GM12865 (cell line): ENCODE measurements at regions not wholly inside any gene's neighbourhood (a gene's known extent, or its start where the extent isn't known, plus 50 kb on each side); places are given as distances from the start of the nearest gene placed in this dataset.
"Not testable (repeated sequence)": the region's sequence is repeated elsewhere in the genome, so short reads cannot be mapped to it uniquely, and the experiment has no call there.

Experiments used
- DNase-seq: peaks from one replicate; pipeline ENCODE4 v3.0.0; 2010; ENCODE audit warnings: low read depth
- H3K4me3 ChIP-seq: 2 replicates; pipeline ENCODE4 v1.5.1; 2011; ENCODE audit warnings: mild to moderate bottlenecking, low read depth, low read length, control low read depth

DNA sequence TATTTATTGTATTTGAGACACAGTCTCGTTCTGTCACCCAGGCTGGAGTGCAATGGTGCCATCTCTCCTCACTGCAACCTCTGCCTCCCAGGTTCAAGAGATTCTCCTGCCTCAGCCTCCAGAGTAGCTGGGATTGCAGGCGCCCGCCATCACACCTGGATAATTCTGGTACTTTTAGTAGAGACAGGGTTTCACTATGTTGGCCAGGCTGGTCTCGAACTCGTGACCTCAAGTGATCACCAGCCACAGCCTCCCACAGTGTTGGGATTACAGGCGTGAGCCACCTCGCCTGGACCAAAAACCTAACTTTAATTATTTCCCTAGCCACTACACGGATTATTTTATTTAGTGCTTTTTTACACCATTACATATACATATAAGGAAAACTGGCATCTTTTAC, 1674.0 kb downstream of the SPATA31A7 start:
- DNase-seq, H3K4me3 ChIP-seq: not testable (repeated sequence)

DNA sequence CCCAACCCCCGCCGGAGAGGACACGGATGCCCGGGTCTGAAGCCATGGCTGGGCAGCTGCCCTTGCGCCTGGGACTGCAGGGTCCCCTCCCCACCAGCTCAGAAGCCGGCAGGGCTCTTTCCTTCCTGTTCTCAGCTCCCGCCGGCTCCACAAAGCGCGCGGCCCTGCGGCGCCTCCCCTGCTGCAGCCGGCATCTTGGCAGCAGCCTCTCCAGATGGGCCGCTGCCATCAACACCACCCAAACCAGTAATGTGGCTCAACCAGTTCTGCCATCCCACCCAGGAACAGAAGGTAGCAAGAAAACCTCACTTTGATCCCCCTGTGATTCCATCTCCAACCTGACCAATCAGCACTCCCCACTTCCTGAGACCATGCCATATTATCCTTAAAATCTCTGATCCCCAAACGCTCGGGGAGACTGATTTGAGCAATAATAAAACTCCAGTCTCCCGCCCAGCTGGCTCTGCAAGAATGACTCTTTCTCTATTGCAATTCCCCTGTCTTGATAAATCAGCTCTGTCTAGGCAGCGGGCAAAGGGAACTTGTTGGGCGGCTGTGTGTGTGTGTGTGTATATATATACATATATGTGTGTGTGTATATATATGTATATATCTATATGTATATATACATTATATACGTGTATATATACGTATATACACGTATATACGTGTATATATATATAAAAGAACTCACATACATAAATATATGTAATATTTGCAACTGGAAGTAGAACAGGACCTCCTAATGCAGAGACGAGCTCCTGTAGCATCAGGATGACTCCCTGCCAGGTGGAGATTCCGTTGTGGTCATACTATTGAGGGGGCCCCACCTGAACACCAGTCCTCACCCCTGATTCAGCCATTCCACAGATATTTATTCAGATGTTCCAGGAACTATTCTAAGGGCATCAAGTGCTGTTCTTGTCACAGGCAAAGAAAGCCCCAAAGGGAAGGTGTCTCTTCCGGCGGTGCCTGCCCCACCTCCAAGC, 1674.9 kb downstream of the SPATA31A7 start:
- H3K4me3 ChIP-seq: not testable (repeated sequence)
- peak; percentile 14 for DNase-seq

DNA sequence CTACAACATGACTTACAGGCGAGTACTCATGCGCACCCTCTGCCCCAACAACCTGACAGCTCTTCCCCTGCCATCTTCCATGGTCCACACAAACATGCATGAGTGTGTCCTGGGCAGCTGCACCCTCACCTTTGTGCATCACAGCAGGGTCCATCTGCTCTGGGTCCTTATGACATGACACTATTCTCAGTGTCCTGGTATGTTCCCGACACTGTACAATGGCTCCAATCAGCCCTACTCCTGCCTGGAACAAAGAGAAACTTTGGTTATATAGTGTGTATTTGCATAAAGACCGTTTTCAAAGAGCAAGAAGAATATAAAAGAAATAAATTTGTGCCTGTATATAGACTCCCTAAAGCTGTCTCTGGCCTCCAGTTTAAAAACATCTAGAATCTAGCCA, 1679.2 kb downstream of the SPATA31A7 start:
- H3K4me3 ChIP-seq, DNase-seq: not testable (repeated sequence)

DNA sequence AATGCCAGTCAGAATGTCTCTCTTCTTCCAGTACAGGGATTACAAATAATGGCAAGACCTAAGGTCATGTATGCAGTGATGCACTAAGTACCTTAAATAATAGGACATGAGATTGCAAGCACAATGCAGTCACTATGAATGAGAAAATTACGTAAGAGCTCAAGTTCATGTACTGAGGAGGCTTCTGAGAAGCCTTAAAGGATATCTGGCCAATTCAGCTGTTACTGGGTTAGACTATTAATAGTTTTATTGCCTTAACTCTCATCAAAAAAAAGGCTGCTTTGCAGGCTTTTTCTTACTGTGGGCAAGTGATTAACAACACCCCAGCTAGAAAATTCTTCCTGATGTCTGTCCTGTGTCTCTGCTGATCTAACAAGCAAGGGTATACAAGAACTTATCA, 1681.9 kb downstream of the SPATA31A7 start:
- not testable (repeated sequence) for H3K4me3 ChIP-seq

DNA sequence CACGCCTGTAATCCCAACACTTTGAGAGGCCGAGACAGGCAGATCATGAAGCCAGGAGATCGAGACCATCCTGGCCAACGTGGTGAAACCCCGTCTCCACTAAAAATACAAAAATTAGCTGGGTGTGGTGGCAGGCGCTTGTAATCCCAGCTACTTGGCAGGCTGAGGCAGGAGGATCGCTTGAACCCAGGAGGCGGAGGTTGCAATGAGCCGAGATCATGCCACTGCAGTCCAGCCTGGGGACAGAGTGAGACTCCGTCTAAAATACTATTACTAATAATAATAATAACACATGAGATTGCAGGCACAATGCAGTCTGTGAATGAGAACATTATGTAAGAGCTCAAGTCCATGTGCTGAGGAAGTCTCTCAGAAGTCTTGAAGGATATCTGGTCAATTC, 1684.4 kb downstream of the SPATA31A7 start:
- DNase-seq, H3K4me3 ChIP-seq: not testable (repeated sequence)

More for the DNA sequence above, 1681.9 kb downstream of the SPATA31A7 start:
- DNase-seq: not testable (repeated sequence)

DNA sequence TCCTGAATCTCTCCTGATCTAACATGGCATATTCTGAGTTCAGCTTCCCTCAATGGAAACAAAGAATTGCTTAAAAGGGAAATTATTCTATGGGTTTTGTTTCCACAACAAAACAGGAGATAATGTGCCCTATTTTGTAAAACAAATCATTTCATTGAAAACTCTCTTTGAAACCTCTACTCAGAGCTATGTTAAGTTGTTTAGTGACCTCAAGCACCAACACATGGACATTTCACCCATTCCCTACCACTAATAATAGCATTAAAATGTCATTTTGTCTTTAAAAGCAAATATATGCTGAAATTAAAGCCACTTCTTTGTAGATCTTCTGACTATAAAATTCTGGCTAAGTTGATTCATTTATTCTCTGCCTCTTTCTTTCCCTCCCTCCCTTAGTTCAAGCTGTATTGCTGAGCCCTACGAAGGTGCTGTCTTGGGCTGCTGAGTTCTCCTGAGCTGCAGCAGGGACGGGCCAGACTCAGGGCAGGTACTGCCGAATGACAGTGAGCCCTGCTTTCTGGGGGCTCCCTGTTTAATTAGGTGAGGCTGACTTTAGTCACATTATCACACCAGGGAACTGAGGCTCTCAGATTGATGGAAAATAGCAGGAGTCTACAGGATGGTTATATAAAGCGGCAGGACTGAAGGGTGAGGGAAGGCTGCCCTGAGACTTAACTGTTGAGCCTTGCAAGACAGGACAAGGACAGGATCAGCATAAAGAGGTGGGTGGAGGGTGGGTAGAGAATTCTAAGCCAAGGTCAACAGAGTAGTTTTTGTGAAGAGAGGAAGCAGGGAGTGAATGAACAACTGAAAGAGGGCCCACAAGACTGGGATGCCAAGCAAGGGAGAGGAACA, 1685.1 kb downstream of the SPATA31A7 start:
- not testable (repeated sequence) for H3K4me3 ChIP-seq, DNase-seq

DNA sequence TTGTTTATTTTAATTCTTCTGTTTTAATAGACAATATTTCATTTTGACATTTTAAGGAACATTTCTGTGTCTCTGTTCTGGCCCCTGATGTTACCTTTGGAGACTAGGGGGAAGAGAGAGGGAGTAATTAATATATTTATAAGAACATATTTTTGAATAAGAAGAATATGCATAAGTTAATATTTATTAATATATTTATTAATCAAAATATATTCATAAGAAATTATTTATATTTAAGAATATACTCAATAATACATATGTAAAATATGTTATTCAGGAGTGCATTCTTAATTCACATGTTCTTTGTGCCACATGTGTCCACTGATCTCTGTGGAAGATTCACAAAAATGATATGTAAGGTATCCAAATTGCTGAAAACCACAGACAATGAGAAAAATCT, 1687.7 kb downstream of the SPATA31A7 start:
- DNase-seq, H3K4me3 ChIP-seq: not testable (repeated sequence)

DNA sequence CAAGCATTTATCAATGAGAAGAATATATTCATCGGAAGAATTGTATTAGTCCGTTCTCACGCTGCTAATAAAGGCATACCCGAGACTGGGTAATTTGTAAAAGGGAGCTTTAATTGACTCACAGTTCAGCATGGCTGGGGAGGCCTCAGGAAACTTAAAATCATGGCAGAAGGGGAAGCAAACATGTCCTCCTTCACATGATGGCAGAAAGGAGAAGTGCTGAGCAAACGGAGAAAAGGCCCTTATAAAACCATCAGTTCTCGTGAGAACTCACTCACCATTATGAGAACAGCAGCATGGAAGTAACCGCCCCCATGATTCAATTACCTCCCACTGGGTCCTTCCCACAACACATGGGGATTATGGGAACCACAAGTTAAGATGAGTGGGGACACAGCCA, 1688.2 kb downstream of the SPATA31A7 start:
- DNase-seq, H3K4me3 ChIP-seq: not testable (repeated sequence)

DNA sequence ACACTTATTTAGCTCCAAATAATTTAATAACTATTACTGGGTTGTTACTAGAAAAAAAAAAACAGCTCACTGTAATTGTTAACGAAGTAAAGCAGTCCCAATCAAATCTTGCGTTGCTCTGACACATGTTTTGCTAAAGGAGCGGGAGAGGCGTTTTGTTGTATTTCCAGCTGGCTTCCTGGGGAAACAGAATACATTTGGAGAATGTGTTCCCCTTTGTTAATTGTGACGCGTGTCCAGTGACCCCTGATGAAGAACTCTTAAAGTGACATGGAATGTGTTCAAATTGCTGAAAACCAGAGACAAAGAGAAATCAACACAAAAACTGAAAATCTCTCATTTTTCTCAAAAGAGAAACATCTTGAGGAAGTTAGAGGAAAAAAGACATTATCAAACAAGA, 1690.6 kb downstream of the SPATA31A7 start:
- not testable (repeated sequence) for DNase-seq, H3K4me3 ChIP-seq

DNA sequence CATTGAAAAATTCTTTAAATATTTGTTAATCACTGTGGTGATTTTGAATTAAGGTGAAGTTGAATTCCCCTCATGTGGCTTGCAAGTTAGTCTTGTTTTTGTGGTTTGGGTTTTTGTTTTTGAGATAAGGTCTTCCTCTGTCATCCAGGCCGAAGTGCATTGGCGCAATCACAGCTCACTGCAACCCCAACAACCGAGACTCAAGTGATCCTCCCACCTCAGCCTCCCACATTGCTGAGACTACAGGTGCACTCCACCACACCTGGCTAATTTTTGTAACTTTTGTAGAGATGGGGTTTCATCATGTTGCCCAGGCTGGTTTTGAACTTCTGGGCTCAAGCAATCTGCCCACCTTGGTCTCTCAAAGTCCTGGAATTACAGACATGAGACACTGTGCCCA, 1691.1 kb downstream of the SPATA31A7 start:
- H3K4me3 ChIP-seq, DNase-seq: not testable (repeated sequence)

DNA sequence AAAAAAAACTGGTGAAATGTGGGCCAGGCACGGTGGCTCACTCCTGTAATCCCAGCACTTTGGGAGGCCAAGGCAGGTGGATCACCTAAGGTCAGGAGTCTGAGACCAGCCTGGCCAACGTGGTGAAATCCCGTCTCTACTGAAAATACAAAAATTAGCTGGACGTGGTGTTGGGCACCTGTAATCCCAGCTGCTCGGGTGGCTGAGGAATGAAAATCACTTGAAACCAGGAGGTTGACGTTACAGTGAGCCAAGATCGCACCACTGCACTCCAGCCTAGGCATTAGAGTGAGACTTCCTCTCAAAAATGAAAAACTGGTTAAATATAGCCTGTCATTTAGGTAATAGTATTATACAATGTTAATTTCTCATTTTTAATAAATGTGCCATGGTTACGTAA, 1692.0 kb downstream of the SPATA31A7 start:
- not testable (repeated sequence) for H3K4me3 ChIP-seq, DNase-seq

DNA sequence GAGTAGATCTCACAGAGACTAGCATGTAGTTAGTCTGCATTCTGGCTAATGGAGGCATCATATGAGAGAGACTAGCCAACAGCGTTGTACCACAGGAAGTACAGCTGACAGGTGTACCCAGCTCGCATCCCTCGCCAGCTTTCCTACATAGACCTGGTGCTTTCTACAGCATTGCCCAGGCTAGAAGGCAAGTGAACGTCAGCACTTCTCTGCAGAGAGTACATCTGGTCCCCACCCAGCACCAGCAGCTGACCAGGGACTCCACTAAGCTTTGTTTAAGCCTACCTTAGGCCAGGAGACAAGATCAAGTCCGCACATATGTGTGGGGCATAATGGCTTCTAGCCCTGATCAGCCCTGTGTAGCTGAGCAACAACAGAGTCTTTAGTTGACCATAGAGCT, 1692.9 kb downstream of the SPATA31A7 start:
- H3K4me3 ChIP-seq, DNase-seq: not testable (repeated sequence)

DNA sequence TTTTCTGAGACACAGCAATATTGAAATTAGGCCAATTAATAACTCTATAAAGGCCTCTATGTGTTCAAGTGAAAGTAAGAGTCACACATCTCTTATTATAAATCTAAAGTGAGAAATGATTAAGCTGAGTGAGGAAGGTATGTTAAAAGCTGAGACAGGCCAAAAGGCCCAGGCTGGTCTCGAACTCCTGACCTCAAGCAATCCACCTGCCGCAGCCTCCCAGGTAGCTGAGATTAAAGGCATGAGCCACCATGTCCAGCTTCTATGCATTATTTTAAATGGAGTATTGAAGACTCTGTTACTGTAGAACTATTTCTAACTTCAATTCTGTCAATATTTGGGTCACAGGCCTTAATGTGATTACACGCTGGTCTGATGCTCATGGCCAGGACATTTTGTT, 1706.9 kb downstream of the SPATA31A7 start:
- not testable (repeated sequence) for H3K4me3 ChIP-seq, DNase-seq

DNA sequence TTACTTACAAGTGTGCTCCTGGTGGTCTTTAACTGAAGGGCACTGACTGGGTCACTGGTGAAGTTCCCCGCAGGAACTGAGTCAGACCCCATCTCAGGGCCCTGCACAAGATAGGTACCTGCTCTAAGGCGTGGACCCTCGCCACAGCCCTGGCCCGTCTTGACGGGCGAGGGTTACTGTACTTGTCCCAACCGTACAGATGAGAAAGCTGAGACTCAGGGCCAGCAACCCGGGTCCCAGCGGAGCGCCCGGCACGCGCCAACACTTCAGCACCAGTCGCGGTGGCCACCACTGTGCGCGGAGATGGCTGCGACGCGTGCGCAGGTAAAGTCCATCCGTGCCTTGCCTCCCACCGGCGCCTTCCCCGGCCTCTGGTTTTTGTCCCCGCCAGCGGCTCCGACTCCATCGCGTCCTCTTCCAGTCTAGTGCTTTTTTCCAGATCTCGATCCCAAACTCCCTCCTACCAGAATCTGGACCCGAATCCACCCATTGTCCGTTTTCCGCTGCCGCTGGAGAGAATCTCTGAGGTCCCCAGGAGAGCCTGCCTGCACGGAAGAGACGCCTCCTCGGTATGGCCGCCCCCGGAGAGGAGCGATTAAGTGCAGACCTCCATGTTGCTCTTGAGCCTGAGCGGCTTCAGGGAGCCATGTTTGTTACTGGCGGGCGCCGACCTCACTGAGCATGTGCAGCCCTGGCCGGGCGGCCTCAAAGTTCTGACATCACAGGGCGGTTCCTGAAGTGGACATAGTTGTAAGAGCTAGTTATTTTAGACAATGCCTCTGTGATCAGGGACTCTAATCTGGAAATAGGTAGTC, 1707.8 kb downstream of the SPATA31A7 start:
- peak overlapping the region; percentile 48 for H3K4me3 ChIP-seq
- peak; percentile 59 for DNase-seq

DNA sequence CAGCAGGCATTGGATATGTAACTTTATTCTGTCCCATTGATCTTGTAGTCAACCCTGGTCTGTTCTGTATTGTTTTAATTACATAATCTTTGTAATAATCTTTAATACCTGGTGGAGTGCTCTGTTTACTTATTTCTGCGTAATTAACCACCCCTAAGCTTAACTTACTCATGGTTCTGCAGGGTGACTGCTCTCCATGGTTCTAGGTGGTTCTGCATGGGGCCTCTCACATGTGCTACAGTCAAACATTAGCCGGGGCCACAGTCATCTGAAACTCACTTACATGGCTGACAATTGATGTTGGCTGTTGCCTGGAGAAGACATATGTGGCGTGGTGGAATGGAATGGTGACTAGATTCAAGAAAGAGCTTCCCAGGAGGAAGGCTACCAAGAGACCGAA, 1709.8 kb downstream of the SPATA31A7 start:
- not testable (repeated sequence) for DNase-seq, H3K4me3 ChIP-seq

DNA sequence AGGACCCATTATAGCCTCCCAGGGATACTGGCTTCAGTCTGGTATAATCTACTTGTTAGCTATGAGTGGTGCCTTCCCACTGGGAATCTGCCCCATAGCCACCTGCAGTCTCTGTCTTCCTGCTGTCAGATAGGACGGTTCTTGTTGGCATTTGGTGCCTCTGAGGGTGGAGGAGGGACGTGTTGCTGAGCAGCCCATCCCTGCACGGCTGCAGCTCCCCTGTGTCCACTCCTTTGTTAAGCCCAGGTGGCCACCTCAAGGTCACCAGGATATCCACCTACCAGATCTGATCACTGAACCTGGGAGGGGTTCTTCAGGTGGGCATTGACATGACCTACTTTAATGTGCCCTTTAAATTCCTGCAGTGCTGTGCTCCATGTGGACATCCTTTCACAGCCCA, 1714.2 kb downstream of the SPATA31A7 start:
- DNase-seq, H3K4me3 ChIP-seq: not testable (repeated sequence)

DNA sequence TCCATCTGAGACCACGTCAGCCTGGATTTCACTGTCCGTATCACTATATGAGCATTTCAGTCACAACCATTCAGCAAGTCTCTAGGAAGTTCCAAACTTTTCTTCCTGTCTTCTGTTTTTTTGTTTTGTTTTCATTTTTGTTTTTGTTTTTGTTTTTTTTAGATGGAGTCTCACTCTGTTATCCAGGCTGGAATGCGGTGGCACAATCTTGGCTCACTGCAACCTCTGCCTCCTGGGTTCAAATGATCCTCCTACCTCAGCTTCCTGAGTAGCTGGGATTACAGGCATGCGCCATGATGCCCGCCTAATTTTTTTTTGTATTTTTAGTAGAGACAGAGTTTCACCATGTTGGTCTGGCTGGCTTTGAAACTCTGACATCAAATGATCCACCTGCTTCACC, 1715.9 kb downstream of the SPATA31A7 start:
- DNase-seq: not testable (repeated sequence)

DNA sequence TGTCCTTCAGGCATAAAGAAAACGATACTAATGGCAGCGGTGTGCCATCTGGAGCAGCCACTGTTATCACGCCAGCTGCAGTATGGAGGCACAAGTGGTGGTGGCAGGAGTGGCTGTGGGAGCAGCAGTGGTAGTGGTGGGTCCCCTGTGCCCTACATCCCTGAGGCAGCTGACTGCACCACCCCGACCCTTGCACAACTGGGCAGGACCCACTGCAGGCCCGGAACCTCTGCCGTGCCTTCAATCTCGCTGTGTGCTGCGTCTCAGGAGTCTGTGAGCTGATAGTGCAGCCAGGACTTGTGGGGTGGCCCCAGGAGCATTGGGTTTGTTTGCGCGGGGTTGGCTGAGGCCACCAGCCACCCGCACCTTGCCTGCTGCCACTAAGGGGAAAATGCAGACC, 1718.0 kb downstream of the SPATA31A7 start:
- DNase-seq, H3K4me3 ChIP-seq: not testable (repeated sequence)

More for the DNA sequence above, 1715.9 kb downstream of the SPATA31A7 start:
- H3K4me3 ChIP-seq: not testable (repeated sequence)

DNA sequence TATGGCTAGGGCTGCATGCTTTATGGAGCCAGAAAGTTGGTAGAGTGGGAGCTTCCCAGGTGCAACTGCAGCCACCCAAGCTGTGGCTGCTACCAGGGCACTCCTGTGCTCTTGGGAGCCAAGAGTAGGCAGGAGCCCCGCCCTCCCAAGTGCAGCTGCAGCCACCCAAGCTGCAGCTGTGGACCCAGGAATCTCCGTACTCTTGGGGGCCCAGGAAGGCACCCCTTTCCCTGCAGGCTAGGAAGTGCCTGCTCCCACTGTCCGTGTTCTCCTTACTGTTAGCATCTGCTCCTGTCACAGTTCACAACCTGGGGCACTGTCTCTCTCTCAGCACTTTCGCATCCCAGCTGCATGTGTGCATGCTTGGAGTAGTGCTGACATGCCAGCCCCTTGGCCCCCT, 1718.4 kb downstream of the SPATA31A7 start:
- DNase-seq, H3K4me3 ChIP-seq: not testable (repeated sequence)
